ENCODE measurements at regions not wholly inside any gene's neighbourhood (a gene's known extent, or its start where the extent isn't known, plus 50 kb on each side); places are given as distances from the start of the nearest gene placed in this dataset.

GRCh38 chr12:114931025-114931424 is 247.1 kb upstream of the TBX3 start:
- H3K4me2 ChIP-seq = no peak overlapping the region
- no peak overlapping the region for H3K4me3 ChIP-seq
- H3K36me3 ChIP-seq = no peaks in the 10 kb centered on the region
- H3K9me3 ChIP-seq = peaks cover 9% of the 10 kb centered on the region
- no peak overlapping the region for H3K9ac ChIP-seq
- H4K20me1 ChIP-seq = no peaks in the 10 kb centered on the region
- no peaks in the 10 kb centered on the region for H3K27me3 ChIP-seq
- no peak for TF ChIP-seq Cebpa-rat (IDR thresholded peaks at IDR 0.05)
- H3K4me1 ChIP-seq = no peaks in the 10 kb centered on the region
- H3K27ac ChIP-seq = no peak overlapping the region

- no peak for TF ChIP-seq Cebpa-rat (IDR thresholded peaks at IDR 0.05)
- H4K20me1 ChIP-seq = no peaks in the 10 kb centered on the region
- no peak overlapping the region for H3K4me2 ChIP-seq
- H3K9me3 ChIP-seq = peaks cover 9% of the 10 kb centered on the region
- no peak overlapping the region for H3K9ac ChIP-seq
- no peaks in the 10 kb centered on the region for H3K36me3 ChIP-seq
- H3K27ac ChIP-seq = no peak overlapping the region
- H3K4me3 ChIP-seq = no peak overlapping the region
- H3K4me1 ChIP-seq = peaks cover 10% of the 10 kb centered on the region
- H3K27me3 ChIP-seq = no peaks in the 10 kb centered on the region
These were observed 242.4 kb upstream of the TBX3 start for GRCh38 chr12:114926341-114926740.

GRCh38 chr12:114924946-114925475 is 241.0 kb upstream of the TBX3 start:
- no peak overlapping the region for H3K9ac ChIP-seq
- no peaks in the 10 kb centered on the region for H3K36me3 ChIP-seq
- H3K4me3 ChIP-seq = no peak overlapping the region
- H4K20me1 ChIP-seq = no peaks in the 10 kb centered on the region
- H3K4me1 ChIP-seq = peaks cover 14% of the 10 kb centered on the region
- no peaks in the 10 kb centered on the region for H3K9me3 ChIP-seq
- no peak overlapping the region for H3K27ac ChIP-seq
- H3K4me2 ChIP-seq = no peak overlapping the region
- TF ChIP-seq Cebpa-rat (IDR thresholded peaks at IDR 0.05) = no peak
- H3K27me3 ChIP-seq = no peaks in the 10 kb centered on the region

- Histone ChIP-seq H3K4me2 (peak overlapping the region; percentile 28; the same call in 1 of the 2 replicates), H4K20me1 (no peaks in the 10 kb centered on the region), H3K4me3 (no peak overlapping the region), H3K27me3 (no peaks in the 10 kb centered on the region), H3K9me3 (peaks cover 5% of the 10 kb centered on the region; the same call in 1 of the 2 replicates), H3K36me3 (no peaks in the 10 kb centered on the region), H3K4me1 (peaks cover 17% of the 10 kb centered on the region), H3K9ac (no peak overlapping the region), H3K27ac (no peak overlapping the region)
- TF ChIP-seq Cebpa-rat (IDR thresholded peaks at IDR 0.05) = no peak
These were observed 237.8 kb upstream of the TBX3 start for GRCh38 chr12:114921781-114922180.

GRCh38 chr12:114920771-114921554 is 237.0 kb upstream of the TBX3 start:
- no peak overlapping the region for H3K4me3 ChIP-seq
- H3K9me3 ChIP-seq = peaks cover 5% of the 10 kb centered on the region; the same call in 1 of the 2 replicates
- peaks cover 25% of the 10 kb centered on the region for H3K4me1 ChIP-seq
- no peaks in the 10 kb centered on the region for H4K20me1 ChIP-seq
- no peaks in the 10 kb centered on the region for H3K27me3 ChIP-seq
- peak overlapping the region; percentile 28; the same call in 1 of the 2 replicates for H3K4me2 ChIP-seq
- no peak overlapping the region for H3K27ac ChIP-seq
- H3K36me3 ChIP-seq = no peaks in the 10 kb centered on the region
- H3K9ac ChIP-seq = no peak overlapping the region
- no peak for TF ChIP-seq Cebpa-rat (IDR thresholded peaks at IDR 0.05)

GRCh38 chr12:114919479-114919878 is 235.5 kb upstream of the TBX3 start:
- TF ChIP-seq Cebpa-rat (IDR thresholded peaks at IDR 0.05) = no peak
- H3K4me3 ChIP-seq = no peak overlapping the region
- no peak overlapping the region for H3K4me2 ChIP-seq
- no peak overlapping the region for H3K9ac ChIP-seq
- no peak overlapping the region for H3K27ac ChIP-seq
- no peaks in the 10 kb centered on the region for H4K20me1 ChIP-seq
- no peaks in the 10 kb centered on the region for H3K27me3 ChIP-seq
- peaks cover 26% of the 10 kb centered on the region for H3K4me1 ChIP-seq
- no peaks in the 10 kb centered on the region for H3K36me3 ChIP-seq
- peaks cover 5% of the 10 kb centered on the region; the same call in 1 of the 2 replicates for H3K9me3 ChIP-seq

GRCh38 chr12:114918535-114919233 is 234.7 kb upstream of the TBX3 start:
- Histone ChIP-seq H3K27ac (no peak overlapping the region), H3K9me3 (peaks cover 5% of the 10 kb centered on the region; the same call in 1 of the 2 replicates), H3K4me3 (no peak overlapping the region), H3K9ac (no peak overlapping the region), H3K4me1 (peaks cover 26% of the 10 kb centered on the region), H3K36me3 (no peaks in the 10 kb centered on the region), H4K20me1 (no peaks in the 10 kb centered on the region), H3K4me2 (no peak overlapping the region), H3K27me3 (no peaks in the 10 kb centered on the region)
- no peak for TF ChIP-seq Cebpa-rat (IDR thresholded peaks at IDR 0.05)

GRCh38 chr12:114917953-114918352 is 234.0 kb upstream of the TBX3 start:
- H3K4me3 ChIP-seq = no peak overlapping the region
- H3K4me2 ChIP-seq = no peak overlapping the region

GRCh38 chr12:114917307-114917706 is 233.3 kb upstream of the TBX3 start:
- no peak overlapping the region for H3K4me2 ChIP-seq
- no peak overlapping the region for H3K9ac ChIP-seq
- H4K20me1 ChIP-seq = no peaks in the 10 kb centered on the region
- no peak overlapping the region for H3K27ac ChIP-seq
- H3K9me3 ChIP-seq = peaks cover 5% of the 10 kb centered on the region; the same call in 1 of the 2 replicates
- no peak for TF ChIP-seq Cebpa-rat (IDR thresholded peaks at IDR 0.05)
- no peaks in the 10 kb centered on the region for H3K36me3 ChIP-seq
- no peaks in the 10 kb centered on the region for H3K27me3 ChIP-seq
- no peak overlapping the region for H3K4me3 ChIP-seq
- H3K4me1 ChIP-seq = peaks cover 25% of the 10 kb centered on the region

More at GRCh38 chr12:114917953-114918352, 234.0 kb upstream of the TBX3 start:
- Histone ChIP-seq H4K20me1 (no peaks in the 10 kb centered on the region), H3K4me1 (peaks cover 26% of the 10 kb centered on the region), H3K9me3 (peaks cover 5% of the 10 kb centered on the region; the same call in 1 of the 2 replicates), H3K27ac (no peak overlapping the region), H3K27me3 (no peaks in the 10 kb centered on the region), H3K36me3 (no peaks in the 10 kb centered on the region), H3K9ac (no peak overlapping the region)
- TF ChIP-seq Cebpa-rat (IDR thresholded peaks at IDR 0.05) = no peak; the same call in 1 of the 2 replicates

- peaks cover 18% of the 10 kb centered on the region for H3K4me1 ChIP-seq
- H3K27me3 ChIP-seq = no peaks in the 10 kb centered on the region
- no peaks in the 10 kb centered on the region for H4K20me1 ChIP-seq
- H3K4me2 ChIP-seq = peak overlapping the region; percentile 26
- no peaks in the 10 kb centered on the region for H3K36me3 ChIP-seq
- peaks cover 5% of the 10 kb centered on the region; the same call in 1 of the 2 replicates for H3K9me3 ChIP-seq
- no peak overlapping the region for H3K27ac ChIP-seq
- H3K9ac ChIP-seq = no peak overlapping the region
- no peak for TF ChIP-seq Cebpa-rat (IDR thresholded peaks at IDR 0.05)
- H3K4me3 ChIP-seq = no peak overlapping the region
These were observed 232.6 kb upstream of the TBX3 start for GRCh38 chr12:114916541-114916940.

Measured in BLaER1 (cell line).